Adrenal gland (tissue), 9 donors: ENCODE measurements at regions not wholly inside any gene's neighbourhood (a gene's known extent, or its start where the extent isn't known, plus 50 kb on each side); places are given as distances from the start of the nearest gene placed in this dataset.

Experiments used
- DNase-seq, 7 donors: peaks; one replicate each; pipeline ENCODE4 v3.0.0-alpha.2; 2019 to 2020
- H3K27ac ChIP-seq, 5 donors: fragments of 200-600 bp; sonication (generic) in 4 of 5; 1 replicate in 3 of 5; 2 replicates in 2 of 5; pipeline versions ENCODE4 v1.5.1 to v1.8.0; 2016 to 2020; ENCODE audit warnings: mild to moderate bottlenecking in 1 of 5
- H3K27me3 ChIP-seq: fragments of 200-600 bp; 2 replicates; pipeline ENCODE4 v1.8.0; 2021
- H3K36me3 ChIP-seq, 2 donors: fragments of 200-600 bp; replicated peaks in 1 of 2; 1 replicate in 1 of 2; 2 replicates in 1 of 2; pipeline versions ENCODE4 v1.5.1 to v1.8.0; 2018 to 2022
- H3K4me1 ChIP-seq, 2 donors: fragments of 200-600 bp; replicated peaks in 1 of 2; 1 replicate in 1 of 2; 2 replicates in 1 of 2; pipeline versions ENCODE4 v1.5.1 to v1.8.0; 2018 to 2021
- H3K4me3 ChIP-seq, 4 donors: fragments of 200-600 bp; sonication (generic) in 3 of 4; one replicate each; pipeline ENCODE4 v1.5.1; 2016 to 2018
- H3K9me3 ChIP-seq, 3 donors: fragments of 200-600 bp; sonication (generic) in 1 of 3; replicated peaks in 1 of 3; 1 replicate in 2 of 3; 2 replicates in 1 of 3; pipeline versions ENCODE4 v1.5.1 to v1.8.0; 2016 to 2021
- POLR2A ChIP-seq, 2 donors: fragments of 450-650 bp; IDR thresholded peaks; one replicate each; pipeline ENCODE4 v1.6.1; 2017; ENCODE audit warnings: antibody characterized with exemption in 2 of 2, mild to moderate bottlenecking in 2 of 2, moderate library complexity in 1 of 2
- WGBS, 4 donors: extraction: QIAGEN DNeasy Blood & Tissue Kit in 2 of 4; methylation state at CpG; one replicate each; pipeline versions ENCODE4 v1.1.5 to v1.1.7; 2013 to 2017; 5-methylcytosine and 5-hydroxymethylcytosine counted together
- intact Hi-C, 2 donors: fragments of 100-400 bp; cut with DNase I; formaldehyde crosslinking; loops; one replicate each; pipeline versions ENCODE4 v1.14.1 to v1.15.0; 2022 to 2023
- TF ChIP-seq, protein P1 (sequence below), 6 experiments: fragments of 450-650 bp in 4 of 6; fragments of 200-600 bp in 2 of 6; sonication (generic) in 1 of 6; IDR thresholded peaks; 1 replicate in 5 of 6; 2 replicates in 1 of 6; pipeline versions ENCODE4 v1.5.1 to v1.8.0; 2016 to 2021; ENCODE audit warnings: antibody characterized with exemption in 6 of 6, mild to moderate bottlenecking in 2 of 6, moderate library complexity in 1 of 6
- donor health status: healthy with polysubstance abuse.
- donor health status: Bipolar disorder and iron deficiency.
- donor health status: DM: yes; HTN: yes; CAD: no.
- donor health status: DM: no; HTN: no; CAD: no.
- donor health status: DM: no; HTN: no; CAD: no.

DNA sequence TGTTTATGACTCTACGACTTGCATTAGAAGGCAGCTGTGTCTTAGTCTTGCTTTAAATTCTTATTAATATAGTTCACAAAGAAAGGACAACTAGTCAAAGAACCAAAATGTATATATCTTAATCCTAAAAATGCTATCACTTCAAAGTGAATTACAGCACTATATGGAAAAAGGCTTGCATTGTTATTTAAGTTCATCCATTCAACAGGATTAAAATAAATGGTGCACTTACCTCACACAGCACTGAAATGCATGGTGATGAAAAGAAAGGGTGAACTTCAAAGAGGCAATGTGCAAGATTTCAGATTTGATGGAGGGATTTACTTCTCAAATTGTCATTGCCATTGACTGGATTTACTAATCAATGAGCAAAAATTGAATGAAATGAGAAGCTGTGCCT, 344.4 kb upstream of the NUDT12 start:
- WGBS, 4 donors, result 52 to 76% (median 65%) methylated on average over 1 of the region's 1 CpG
- Histone ChIP-seq H3K27me3 (no peaks in the 10 kb centered on the region), H3K4me1 (no peaks in the 10 kb centered on the region), H3K36me3 (no peaks in the 10 kb centered on the region), H3K27ac (no peak overlapping the region), H3K9me3 (no peaks in the 10 kb centered on the region), H3K4me3 (no peak overlapping the region)
- intact Hi-C loops, result no loop called here
- DNase-seq, result no peak
- TF ChIP-seq, protein P1, sequence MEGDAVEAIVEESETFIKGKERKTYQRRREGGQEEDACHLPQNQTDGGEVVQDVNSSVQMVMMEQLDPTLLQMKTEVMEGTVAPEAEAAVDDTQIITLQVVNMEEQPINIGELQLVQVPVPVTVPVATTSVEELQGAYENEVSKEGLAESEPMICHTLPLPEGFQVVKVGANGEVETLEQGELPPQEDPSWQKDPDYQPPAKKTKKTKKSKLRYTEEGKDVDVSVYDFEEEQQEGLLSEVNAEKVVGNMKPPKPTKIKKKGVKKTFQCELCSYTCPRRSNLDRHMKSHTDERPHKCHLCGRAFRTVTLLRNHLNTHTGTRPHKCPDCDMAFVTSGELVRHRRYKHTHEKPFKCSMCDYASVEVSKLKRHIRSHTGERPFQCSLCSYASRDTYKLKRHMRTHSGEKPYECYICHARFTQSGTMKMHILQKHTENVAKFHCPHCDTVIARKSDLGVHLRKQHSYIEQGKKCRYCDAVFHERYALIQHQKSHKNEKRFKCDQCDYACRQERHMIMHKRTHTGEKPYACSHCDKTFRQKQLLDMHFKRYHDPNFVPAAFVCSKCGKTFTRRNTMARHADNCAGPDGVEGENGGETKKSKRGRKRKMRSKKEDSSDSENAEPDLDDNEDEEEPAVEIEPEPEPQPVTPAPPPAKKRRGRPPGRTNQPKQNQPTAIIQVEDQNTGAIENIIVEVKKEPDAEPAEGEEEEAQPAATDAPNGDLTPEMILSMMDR (IDR thresholded peaks at IDR 0.05), result no peak
- no peak for TF ChIP-seq POLR2A (IDR thresholded peaks at IDR 0.05)

DNA sequence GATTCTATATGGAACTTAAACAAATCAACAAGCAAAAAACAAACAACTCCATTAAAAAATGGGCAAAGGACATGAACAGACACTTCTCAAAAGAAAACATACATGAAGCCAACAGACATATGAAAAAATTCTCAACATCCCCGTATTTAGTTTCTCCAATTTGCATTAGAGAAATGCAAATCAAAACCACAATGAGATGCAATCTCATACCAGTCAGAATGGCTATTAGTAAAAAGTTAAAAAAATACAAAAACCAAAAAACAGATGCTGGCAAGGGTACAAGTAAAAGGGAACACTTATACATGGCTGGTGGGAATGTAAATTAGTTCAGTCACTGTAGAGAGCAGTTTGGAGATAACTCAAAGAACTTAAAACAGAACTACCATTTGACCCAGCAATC, 342.1 kb upstream of the NUDT12 start:
- Histone ChIP-seq H3K9me3 (no peaks in the 10 kb centered on the region), H3K4me1 (no peaks in the 10 kb centered on the region), H3K27ac (no peak overlapping the region), H3K27me3 (no peaks in the 10 kb centered on the region), H3K4me3 (no peak overlapping the region), H3K36me3 (no peaks in the 10 kb centered on the region)
- no peak for DNase-seq
- intact Hi-C loops, result no loop called here
- 81 to 89% (median 86%) methylated on average over 1 of the region's 1 CpG for WGBS, 4 donors
- TF ChIP-seq, protein P1 (IDR thresholded peaks at IDR 0.05), result no peak
- no peak for TF ChIP-seq POLR2A (IDR thresholded peaks at IDR 0.05)

DNA sequence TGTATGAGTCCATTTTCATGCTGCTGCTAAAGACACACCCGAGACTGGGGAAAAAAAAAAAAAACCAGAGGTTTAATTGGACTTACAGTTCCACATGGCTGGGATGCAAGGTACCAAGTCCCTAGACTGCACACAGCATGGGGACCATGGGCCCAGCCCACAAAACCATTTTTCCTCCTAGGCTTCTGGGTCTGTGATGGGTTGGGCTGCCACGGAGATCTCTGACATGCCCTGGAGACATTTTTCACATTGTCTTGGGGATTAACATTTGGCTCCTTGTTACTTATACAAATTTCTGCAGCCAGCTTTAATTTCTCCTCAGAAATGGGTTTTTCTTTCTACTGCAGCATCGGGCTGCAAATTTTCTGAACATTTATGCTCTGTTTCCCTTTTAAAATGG, 340.3 kb upstream of the NUDT12 start:
- Histone ChIP-seq H3K4me1 (no peaks in the 10 kb centered on the region), H3K4me3 (no peak overlapping the region), H3K9me3 (no peaks in the 10 kb centered on the region), H3K27me3 (no peaks in the 10 kb centered on the region), H3K36me3 (no peaks in the 10 kb centered on the region), H3K27ac (no peak overlapping the region)
- 83 to 86% (median 86%) methylated on average over 3 of the region's 3 CpGs for WGBS, 4 donors
- no peak for DNase-seq
- TF ChIP-seq, protein P1 (IDR thresholded peaks at IDR 0.05), result no peak
- TF ChIP-seq POLR2A (IDR thresholded peaks at IDR 0.05), result no peak
- intact Hi-C loops, result no loop called here

DNA sequence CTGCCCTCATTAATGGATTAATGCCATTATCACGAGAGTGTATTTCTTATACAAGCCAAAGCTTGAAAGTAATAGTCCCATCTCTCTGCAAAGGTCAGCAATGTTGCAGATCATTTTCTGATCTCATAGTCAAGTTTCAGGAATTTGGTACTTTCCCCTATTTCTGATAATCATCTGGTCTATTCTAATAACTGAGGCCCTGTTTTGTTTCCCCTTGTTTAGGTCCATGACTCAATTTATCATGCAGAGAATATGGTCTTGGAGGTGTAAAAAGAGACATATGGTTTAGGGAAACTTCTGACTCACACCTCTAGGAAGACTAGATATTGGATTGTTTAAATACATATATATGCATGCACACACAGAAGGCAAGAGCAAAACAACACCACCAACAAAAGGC, 339.3 kb upstream of the NUDT12 start:
- no peaks in the 10 kb centered on the region for H3K4me1 ChIP-seq
- no peak overlapping the region for H3K27ac ChIP-seq
- WGBS, 4 donors, result 27 to 89% (median 76%) methylated on average over 1 of the region's 1 CpG
- no peak for DNase-seq
- intact Hi-C loops, result no loop called here
- TF ChIP-seq, protein P1 (IDR thresholded peaks at IDR 0.05), result no peak
- no peak for TF ChIP-seq POLR2A (IDR thresholded peaks at IDR 0.05)
- no peaks in the 10 kb centered on the region for H3K36me3 ChIP-seq
- no peaks in the 10 kb centered on the region for H3K27me3 ChIP-seq
- H3K9me3 ChIP-seq, result no peaks in the 10 kb centered on the region
- H3K4me3 ChIP-seq, result no peak overlapping the region
